Stomach (tissue), 8 donors: ENCODE measurements at regions not wholly inside any gene's neighbourhood (a gene's known extent, or its start where the extent isn't known, plus 50 kb on each side); places are given as distances from the start of the nearest gene placed in this dataset.

Source experiments
- DNase-seq, 2 donors: peaks; one replicate each; pipeline versions ENCODE4 v3.0.0 to v3.0.0-alpha.2; 2013 to 2019
- H3K27ac ChIP-seq, 5 donors: fragments of 200-600 bp in 4 of 5; sonication (generic) in 4 of 5; one replicate each; pipeline ENCODE4 v1.5.1; 2013 to 2019; ENCODE audit warnings: mild to moderate bottlenecking in 1 of 5, moderate library complexity in 1 of 5
- H3K27me3 ChIP-seq, 3 donors: fragments of 200-600 bp; sonication (generic); one replicate each; pipeline ENCODE4 v1.5.1; 2017 to 2019; ENCODE audit warnings: mixed run types in 1 of 3
- H3K36me3 ChIP-seq, 4 donors: fragments of 200-600 bp; sonication (generic); 1 replicate in 3 of 4; 2 replicates in 1 of 4; pipeline ENCODE4 v1.5.1; 2016 to 2019
- H3K4me1 ChIP-seq, 4 donors: fragments of 200-600 bp; sonication (generic); one replicate each; pipeline ENCODE4 v1.5.1; 2016 to 2019
- H3K4me3 ChIP-seq, 4 donors: fragments of 200-600 bp; sonication (generic) in 3 of 4; one replicate each; pipeline ENCODE4 v1.5.1; 2016 to 2019; ENCODE audit warnings: mild to moderate bottlenecking in 1 of 4
- H3K9me3 ChIP-seq, 4 donors: fragments of 200-600 bp; sonication (generic); one replicate each; pipeline ENCODE4 v1.5.1; 2016 to 2019
- CTCF ChIP-seq, 7 experiments: fragments of 450-650 bp in 4 of 7; fragments of 200-600 bp in 3 of 7; sonication (generic) in 3 of 7; IDR thresholded peaks; one replicate each; pipeline ENCODE4 v1.5.1; 2016 to 2019; ENCODE audit warnings: antibody characterized with exemption in 7 of 7, control low read depth in 2 of 7, mild to moderate bottlenecking in 1 of 7
- EP300 ChIP-seq: sonication (generic); formaldehyde crosslinking; IDR thresholded peaks from one replicate; pipeline ENCODE4 v1.6.1; 2017; ENCODE audit warnings: antibody characterized with exemption
- POLR2A ChIP-seq, 4 donors: fragments of 450-650 bp; IDR thresholded peaks; one replicate each; pipeline ENCODE4 v1.6.1; 2016; ENCODE audit warnings: antibody characterized with exemption in 4 of 4, control low read depth in 2 of 4, mild to moderate bottlenecking in 1 of 4, moderate library complexity in 1 of 4
- POLR2AphosphoS5 ChIP-seq, 3 donors: sonication (generic); formaldehyde crosslinking; IDR thresholded peaks; one replicate each; pipeline ENCODE4 v1.6.1; 2016; ENCODE audit warnings: antibody characterized with exemption in 3 of 3
- WGBS, 5 donors: extraction: QIAGEN DNeasy Blood & Tissue Kit in 3 of 5; methylation state at CpG; one replicate each; pipeline versions ENCODE4 v1.1.5 to v1.1.7; 2013 to 2018; 5-methylcytosine and 5-hydroxymethylcytosine counted together
- intact Hi-C: fragments of 100-400 bp; cut with DNase I; formaldehyde crosslinking; loops from one replicate; pipeline ENCODE4 v1.15.1; 2023; ENCODE audit warnings: low total_unique reads
- donor health status: healthy with polysubstance abuse.
- donor health status: Bipolar disorder and iron deficiency.
- donor health status: healthy.

DNA sequence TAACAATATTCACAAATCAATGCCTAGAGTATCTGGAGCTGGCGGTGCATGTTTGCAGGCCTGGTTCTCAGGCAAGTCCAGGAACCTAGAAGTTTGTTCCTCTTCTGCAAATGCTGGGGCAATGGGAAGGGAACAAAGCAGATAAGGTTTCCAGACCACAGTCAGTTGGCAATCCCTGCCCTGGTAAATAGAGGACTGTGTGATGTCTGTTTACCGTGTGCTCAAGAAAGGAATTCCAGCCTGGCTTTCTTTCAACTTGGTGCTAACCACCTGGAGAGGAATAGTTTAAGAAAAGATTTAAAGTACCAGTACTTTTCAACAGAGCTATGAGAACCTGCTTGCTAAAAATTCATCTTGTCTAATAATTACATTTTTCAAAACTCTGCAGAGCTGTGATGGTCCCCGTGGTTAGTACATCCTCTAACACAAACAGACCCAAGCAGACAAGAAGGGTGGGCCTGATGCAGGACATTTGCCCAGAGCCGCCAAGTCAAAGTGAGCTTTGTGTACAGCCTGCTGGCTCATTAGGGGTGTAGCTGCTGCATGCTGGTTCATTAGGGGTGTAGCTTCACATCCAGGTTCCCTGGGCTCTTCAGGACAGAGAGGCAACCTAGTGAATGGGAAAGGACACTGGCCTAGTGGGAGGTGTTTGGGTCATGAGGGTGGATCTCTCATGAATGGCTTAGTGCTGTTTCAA lies 220.5 kb downstream of the SQOR start:
- 16 to 36% (median 31%) methylated on average over 4 of the region's 4 CpGs for WGBS, 5 donors
- peak; percentile 15 to 74 for DNase-seq
- Histone ChIP-seq H3K4me1 (peaks cover 6 to 17% (median 9%) of the 10 kb centered on the region in 4 donors), H3K4me3 (no peak overlapping the region), H3K27ac (peak overlapping the region; percentile 27 to 77 (median 56)), H3K36me3 (no peaks in the 10 kb centered on the region), H3K9me3 (peaks cover 0 to 6% (median 3%) of the 10 kb centered on the region in 4 donors), H3K27me3 (no peaks in the 10 kb centered on the region)
- intact Hi-C loops: no loop called here
- TF ChIP-seq EP300: no peak
- peak in 2 of 3 donors; percentile 66 to 78 for TF ChIP-seq POLR2AphosphoS5 (IDR thresholded peaks at IDR 0.05)

DNA sequence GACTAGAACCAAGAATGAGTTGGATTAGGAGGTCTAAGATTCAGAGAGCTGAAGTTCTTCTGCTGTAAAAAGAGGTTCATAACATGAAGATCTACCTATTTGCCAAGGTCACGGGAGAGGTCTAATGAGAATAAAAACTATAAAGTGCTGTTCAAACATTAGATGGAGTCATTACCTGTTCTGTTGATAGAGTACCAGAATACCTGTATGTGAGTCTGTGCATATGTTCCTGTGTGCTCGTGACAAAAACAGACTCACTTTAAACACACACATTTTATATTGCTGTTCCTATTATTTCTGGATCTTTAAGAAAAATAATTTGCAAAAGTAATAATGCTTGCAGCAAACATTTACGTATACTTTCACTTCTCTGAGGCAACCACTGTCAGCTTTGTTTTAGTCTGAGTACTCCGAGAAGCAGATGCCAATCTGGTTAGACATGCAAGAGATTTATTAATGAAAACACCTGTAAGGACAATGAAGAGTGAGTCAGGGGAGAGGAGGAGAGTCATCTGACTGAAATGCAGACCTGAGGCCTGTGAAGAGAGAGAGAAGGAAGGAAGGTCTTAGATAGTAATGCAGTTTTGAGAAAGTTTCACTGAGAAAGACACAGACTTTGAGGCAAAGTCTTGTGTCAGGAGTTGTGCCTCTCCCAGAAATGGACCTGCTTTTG lies 221.2 kb downstream of the SQOR start:
- TF ChIP-seq CTCF (IDR thresholded peaks at IDR 0.05) (no peak), EP300 (no peak), POLR2A (IDR thresholded peaks at IDR 0.05) (no peak), POLR2AphosphoS5 (IDR thresholded peaks at IDR 0.05) (no peak)
- Histone ChIP-seq H3K27me3 (no peaks in the 10 kb centered on the region), H3K4me1 (peaks cover 6 to 17% (median 9%) of the 10 kb centered on the region in 4 donors), H3K27ac (peak overlapping the region; percentile 27 to 77 (median 56)), H3K36me3 (no peaks in the 10 kb centered on the region), H3K4me3 (no peak overlapping the region), H3K9me3 (no peaks in the 10 kb centered on the region)
- 30 to 53% (median 47%) methylated on average over 4 of the region's 4 CpGs for WGBS, 5 donors
- intact Hi-C loops: no loop called here
- no peak for DNase-seq

- no peak overlapping the region for H3K4me3 ChIP-seq
- TF ChIP-seq POLR2AphosphoS5 (IDR thresholded peaks at IDR 0.05) (no peak), CTCF (IDR thresholded peaks at IDR 0.05) (no peak), EP300 (no peak), POLR2A (IDR thresholded peaks at IDR 0.05) (no peak)
- H3K36me3 ChIP-seq: no peaks in the 10 kb centered on the region
- no peak overlapping the region for H3K27ac ChIP-seq
- H3K27me3 ChIP-seq: no peaks in the 10 kb centered on the region
- intact Hi-C loops: no loop called here
- no peak for DNase-seq
- H3K4me1 ChIP-seq: peaks cover 6 to 17% (median 9%) of the 10 kb centered on the region in 4 donors
- WGBS, 5 donors: 88 to 91% (median 88%) methylated on average over 5 of the region's 5 CpGs
- H3K9me3 ChIP-seq: no peaks in the 10 kb centered on the region
Observed at GRCh38 chr15:45857291-45857690, 222.5 kb downstream of the SQOR start.

DNA sequence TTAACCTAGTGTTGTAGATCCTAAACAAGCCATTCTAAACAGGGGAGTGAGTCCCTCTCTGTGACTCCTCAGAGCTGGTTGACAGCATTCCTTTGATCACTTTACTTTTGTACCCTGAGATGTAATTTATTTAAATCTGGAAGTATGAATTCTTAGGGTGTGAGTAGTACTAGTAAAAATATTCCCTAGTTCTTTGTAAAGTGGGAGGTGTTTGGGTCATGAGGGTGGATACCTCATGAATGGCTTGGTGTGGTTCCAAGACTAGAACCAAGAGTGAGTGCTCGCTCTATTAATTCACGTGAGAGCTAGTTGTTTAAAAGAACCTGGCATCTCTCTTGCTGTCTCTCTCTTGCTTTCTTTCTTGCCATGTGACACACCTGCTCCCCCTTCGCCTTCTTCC lies 223.7 kb downstream of the SQOR start:
- no peak overlapping the region for H3K4me3 ChIP-seq
- H3K4me1 ChIP-seq: peaks cover 6 to 17% (median 9%) of the 10 kb centered on the region in 4 donors
- no peaks in the 10 kb centered on the region for H3K36me3 ChIP-seq
- TF ChIP-seq POLR2A (IDR thresholded peaks at IDR 0.05): no peak
- no peak for TF ChIP-seq CTCF (IDR thresholded peaks at IDR 0.05)
- TF ChIP-seq POLR2AphosphoS5 (IDR thresholded peaks at IDR 0.05): no peak
- TF ChIP-seq EP300: no peak
- intact Hi-C loops: no loop called here
- no peak overlapping the region for H3K27ac ChIP-seq
- WGBS, 5 donors: 69 to 86% (median 83%) methylated on average over 3 of the region's 3 CpGs
- H3K27me3 ChIP-seq: no peaks in the 10 kb centered on the region
- DNase-seq: no peak
- H3K9me3 ChIP-seq: no peaks in the 10 kb centered on the region

GRCh38 chr15:45862034-45862433 lies 227.2 kb downstream of the SQOR start:
- intact Hi-C loops: no loop called here
- 63 to 78% (median 66%) methylated on average over 2 of the region's 2 CpGs for WGBS, 5 donors

More at GRCh38 chr15:45862034-45862433, 227.2 kb downstream of the SQOR start:
- H3K4me1 ChIP-seq: no peaks in the 10 kb centered on the region
- no peak overlapping the region for H3K27ac ChIP-seq
- no peak overlapping the region for H3K4me3 ChIP-seq
- no peaks in the 10 kb centered on the region for H3K36me3 ChIP-seq
- no peaks in the 10 kb centered on the region for H3K27me3 ChIP-seq
- no peaks in the 10 kb centered on the region for H3K9me3 ChIP-seq
- DNase-seq: no peak
- TF ChIP-seq CTCF (IDR thresholded peaks at IDR 0.05): no peak
- no peak for TF ChIP-seq POLR2AphosphoS5 (IDR thresholded peaks at IDR 0.05)
- TF ChIP-seq EP300: no peak
- TF ChIP-seq POLR2A (IDR thresholded peaks at IDR 0.05): no peak
